NCI-H526 (cell line): ENCODE measurements at regions not wholly inside any gene's neighbourhood (a gene's known extent, or its start where the extent isn't known, plus 50 kb on each side); places are given as distances from the start of the nearest gene placed in this dataset.

Experiments
- DNase-seq, 2 experiments: peaks; one replicate each; lab custom pipeline; 2025; lab: John Stamatoyannopoulos, UW

DNA sequence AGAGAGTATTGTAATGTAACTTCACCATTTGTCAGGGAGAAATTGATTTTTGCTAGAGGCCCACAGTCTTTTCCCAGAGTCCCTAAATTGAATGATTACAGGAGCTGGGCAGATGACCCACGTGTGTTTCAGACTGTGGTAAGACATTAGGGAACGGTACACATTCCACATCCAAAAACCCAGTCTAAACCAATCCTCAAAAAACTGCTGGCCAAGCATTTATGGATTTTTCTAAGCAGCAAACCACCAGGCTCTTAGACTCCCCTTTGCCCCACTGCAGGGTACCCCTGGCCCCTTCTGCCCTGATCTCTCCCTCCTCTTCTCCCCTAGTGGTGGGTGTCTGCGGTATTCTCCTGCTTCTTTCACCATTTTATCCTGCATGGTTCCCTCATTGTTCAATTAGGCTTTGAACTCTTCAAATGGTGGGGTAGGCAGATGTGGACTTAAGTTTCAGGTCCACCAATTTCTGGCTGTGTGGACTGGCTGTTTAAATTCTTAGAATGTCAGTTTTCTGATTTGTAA is 135.5 kb upstream of the SORCS3 start:
- DNase-seq, result no peak

DNA sequence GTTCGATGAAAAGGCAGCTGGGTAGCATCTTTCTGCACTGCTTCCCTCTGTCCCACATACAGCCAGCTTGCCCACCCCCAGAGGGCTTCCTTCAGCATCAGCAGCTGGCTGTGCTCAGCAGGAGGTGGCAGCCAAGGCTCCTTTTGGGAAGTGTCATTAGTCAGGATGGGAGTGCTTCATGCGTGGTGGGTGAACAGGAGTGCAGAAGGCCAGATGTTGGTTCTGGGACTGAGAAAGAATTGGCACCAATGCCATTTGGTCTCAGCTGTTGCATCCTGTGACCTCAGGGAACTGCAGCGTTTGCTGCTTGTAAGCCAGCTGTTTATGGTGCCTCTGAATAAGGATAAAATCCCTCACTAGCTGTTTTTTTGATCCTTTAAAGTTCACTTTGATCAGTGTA is 131.1 kb upstream of the SORCS3 start:
- no peak for DNase-seq

DNA sequence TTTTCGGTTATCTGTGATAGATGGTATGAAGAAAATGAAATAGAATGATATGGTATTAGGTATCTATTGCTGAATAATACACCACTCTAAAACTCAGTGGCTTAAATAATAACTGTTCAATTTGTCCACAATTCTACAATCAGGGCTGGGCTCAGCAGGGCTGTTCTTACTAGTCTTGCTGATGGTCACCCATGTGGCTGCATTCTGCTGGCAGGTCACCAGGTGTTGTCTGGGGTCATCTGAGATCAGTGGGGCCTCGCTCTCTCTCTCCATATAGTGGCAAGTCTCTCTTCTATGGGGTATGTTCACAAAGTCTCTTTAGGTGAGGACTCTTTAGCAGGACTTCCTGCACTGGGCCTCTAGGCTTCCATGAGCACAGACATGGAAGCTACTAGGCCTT is 130.4 kb upstream of the SORCS3 start:
- no peak for DNase-seq

DNA sequence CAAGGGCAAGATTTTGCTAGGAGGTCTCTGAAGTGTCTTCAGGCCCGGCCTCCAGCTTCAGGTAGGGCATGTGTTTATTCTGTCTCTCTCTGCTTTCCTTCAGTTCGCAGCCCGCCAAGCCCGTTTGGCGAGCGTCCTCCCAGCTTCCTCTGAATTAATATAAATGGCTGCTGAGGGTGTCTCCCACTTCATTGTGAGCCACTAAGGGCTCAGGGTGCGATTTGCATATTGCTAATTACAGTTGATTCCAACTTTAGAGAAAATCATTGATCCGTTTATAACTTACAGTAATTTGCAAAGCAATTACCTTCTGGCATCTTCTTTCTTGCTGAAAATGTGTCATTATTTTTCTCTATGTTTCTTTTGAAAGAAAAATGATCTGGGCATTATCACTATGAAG is 128.3 kb upstream of the SORCS3 start:
- no peak for DNase-seq

DNA sequence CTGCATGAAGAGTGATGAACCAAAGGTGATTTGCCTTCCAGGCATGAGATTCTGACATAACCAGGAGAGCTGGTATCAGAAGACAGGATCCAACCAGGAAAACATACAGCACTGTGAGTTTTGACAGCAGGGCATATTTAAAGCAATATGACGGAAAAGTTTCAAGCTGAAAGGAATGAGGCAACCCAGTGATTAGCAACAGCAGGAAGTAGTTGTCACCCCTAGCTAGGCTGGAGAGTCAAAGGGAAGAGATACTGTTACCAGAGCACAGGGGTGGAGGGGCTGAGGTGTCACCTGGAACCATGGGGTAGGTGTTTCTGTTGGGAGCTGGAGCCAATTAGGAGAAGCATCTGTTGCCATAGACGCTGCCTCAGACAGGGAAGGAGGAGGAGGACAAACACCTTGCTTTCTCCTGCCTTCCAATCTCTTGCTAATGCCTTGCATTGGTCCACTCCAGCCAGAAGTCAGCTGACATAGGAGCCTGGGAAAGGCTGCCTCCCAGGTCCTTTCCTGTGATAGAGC is 125.4 kb upstream of the SORCS3 start:
- no peak for DNase-seq

DNA sequence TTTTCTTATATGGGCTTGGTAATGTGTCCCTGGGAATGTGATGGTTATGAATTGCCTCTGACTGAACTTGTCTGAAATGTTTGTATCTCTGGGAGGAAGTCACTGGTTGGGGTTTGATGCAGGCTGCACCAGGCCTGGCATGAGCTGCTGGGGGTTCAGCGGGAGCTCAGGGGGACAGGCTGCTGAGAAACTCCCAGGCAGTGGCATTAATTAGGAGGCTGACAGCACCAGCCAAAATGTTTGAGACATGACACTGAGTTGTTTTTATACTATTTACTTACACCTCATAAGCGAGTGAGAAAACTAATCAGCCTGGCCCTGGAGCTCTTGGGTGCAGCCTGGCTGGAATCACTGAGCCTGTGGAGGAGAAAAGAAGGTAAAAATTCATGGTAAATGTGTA is 124.1 kb upstream of the SORCS3 start:
- no peak for DNase-seq

DNA sequence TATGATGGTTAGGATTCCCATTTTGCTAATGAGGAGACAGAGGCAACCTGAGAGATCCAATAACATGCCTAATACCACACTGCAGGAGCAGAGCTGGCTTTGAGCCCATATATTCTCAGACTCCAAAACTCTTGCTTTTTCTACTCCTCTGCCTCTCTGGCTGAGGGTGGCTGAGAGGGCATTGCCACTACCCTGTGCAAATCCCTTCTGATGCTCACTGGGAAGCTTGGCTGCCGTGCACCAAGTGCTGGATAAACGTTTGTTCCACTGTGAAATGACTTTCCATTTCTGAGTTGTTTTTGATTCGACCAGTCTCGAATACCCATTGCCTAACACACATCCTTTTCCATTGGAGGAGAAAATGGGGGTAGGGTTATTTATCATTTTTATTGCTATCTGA is 123.1 kb upstream of the SORCS3 start:
- no peak for DNase-seq

DNA sequence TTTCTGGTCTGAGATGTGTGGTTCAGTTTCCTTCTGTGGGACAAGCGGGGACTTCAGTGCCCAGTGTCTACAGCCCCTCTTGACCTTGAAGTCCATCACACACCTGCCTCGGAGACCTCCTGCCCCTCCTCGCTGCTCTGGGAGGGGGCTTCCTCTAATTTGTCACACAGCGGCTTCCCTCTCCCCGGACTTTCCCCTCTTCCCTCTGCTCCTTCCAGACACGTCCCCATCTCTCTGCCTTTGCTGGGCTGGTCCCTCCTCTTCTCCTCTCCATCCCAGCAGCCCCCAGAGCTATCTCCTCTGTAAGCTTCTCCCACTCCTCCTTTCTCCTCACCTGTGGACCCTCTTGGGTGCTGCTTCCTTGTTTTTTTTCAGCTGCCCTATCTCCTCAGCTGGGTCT is 122.2 kb upstream of the SORCS3 start:
- no peak for DNase-seq

DNA sequence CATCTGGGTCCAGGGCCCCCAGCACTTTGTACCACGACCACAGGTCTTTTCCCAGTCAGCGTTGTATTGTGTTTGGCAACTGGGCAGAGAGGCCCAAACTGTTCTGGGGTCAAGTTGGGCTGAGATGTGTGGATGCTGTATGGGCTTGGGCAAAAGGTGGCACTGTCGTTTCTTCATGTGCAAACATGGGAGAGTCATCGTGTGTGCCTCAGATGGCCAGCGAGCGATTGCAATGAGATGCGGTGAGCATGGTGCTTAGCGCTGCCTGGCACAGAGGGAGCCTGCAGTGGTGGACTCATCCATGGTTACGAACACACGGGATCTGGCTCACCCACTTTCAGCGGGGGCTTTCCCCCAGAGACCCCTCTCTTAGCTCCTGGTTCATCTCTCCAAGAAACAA is 120.4 kb upstream of the SORCS3 start:
- DNase-seq, result no peak

DNA sequence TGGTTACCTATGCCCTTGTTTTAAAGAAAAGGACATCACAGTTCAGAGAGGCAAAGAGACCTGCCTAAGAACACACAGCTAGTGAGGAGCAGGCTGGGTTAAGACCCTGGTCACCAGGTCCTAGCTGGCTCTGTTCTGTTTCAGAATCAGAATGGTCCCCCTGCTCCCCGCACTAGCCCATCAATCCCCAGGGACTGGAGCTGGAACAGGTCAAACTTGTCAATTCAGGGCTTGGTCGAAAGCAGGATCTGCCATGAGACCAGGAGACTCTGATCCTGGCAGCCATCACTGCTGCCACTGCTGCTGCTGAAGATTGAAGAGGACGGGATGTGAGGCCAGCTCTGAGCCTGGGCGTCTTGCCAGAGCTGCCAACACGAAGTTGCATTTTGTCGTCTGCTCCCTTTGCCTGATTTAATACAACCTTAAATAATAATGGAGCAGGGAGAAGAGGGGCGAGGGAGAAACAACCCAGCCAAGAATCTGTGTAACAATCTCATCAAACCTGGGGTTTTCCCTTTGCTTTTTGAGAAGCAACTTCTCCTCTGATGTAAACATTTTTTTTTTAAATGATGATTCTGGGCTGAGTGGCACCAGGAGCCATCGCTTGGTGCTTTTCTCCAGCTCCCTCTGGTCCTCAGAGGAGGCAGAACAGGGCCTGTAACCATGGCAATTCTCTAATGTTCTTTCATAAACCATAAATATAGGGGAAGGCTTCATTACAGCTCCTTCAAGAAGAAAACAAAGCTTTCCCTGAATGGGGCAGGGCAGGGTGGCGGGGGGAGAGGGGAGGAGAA is 119.0 kb upstream of the SORCS3 start:
- no peak for DNase-seq

DNA sequence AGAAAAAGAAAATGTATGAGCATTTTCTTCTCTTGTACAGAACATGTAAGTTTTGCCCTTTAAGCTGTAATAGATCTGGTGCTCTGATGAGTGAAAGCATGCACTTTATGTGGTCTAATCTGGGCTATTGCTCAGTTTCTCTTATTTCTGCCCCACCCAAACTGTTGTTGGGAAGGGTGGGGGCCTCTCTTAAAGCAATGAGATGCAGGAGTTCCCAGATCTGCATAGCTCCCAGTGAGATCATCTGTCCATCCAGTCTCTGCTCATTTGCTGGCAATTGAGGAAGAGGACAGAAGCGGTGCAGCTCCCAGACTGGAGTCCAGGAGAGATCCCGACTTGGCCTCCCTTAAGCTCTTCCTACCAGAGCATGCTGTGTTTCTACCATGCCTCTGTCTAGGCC is 114.9 kb upstream of the SORCS3 start:
- DNase-seq, result no peak

DNA sequence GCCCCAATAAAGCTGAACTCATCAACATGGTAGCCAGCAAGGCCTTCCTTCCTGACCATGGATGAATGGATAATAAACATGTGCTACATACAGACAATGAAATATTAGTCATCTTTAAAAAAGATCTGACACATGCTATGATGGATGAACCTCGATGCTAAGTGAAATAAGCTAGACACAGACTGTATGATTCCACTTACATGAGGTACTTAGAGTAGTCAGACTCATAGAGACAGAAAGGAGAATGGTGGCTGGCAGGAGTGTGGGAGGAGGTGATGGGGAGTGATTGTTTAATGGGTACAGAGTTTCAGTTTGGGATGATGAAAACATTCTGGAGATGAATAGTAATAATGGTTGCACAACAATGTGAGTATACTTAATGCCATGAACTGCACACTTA is 114.1 kb upstream of the SORCS3 start:
- no peak for DNase-seq

DNA sequence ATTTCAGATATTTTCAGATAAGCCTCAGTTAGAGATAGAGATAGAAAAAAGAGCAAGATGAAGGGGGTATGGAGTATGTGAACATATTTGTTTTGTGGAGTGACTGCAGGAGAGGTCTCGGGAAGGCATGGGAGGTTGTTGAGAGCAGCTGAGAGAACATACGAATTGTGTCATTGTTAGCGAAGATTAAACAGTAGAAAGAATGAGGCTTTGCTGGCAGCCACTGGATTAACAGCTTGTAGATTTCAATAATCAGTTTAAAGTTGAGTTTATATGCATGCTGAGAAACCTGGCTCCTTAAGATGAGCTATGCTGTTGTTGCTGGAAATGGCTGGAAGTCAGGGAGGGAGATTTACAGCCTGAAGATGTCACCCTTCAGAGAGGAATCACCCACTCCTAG is 100.9 kb upstream of the SORCS3 start:
- no peak for DNase-seq

DNA sequence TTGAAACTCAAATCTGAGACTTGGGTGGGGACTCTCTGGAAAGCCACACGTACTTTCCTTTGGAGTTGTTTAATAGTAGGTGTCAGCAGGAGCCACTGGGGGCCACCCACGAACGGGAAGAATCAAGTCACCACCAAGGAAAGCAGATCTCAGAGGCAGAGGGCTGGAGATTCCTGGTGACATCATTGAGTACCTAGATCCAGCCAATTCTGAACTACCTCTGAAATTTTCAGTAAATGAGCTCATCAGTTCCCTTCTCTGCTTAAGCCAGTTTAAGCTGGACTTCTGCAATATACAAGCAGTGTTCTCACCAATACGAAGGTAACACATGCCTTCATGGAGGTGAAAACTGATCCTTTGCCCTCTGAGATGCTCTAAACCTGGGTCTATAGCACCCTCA is 99.3 kb upstream of the SORCS3 start:
- DNase-seq, result no peak

DNA sequence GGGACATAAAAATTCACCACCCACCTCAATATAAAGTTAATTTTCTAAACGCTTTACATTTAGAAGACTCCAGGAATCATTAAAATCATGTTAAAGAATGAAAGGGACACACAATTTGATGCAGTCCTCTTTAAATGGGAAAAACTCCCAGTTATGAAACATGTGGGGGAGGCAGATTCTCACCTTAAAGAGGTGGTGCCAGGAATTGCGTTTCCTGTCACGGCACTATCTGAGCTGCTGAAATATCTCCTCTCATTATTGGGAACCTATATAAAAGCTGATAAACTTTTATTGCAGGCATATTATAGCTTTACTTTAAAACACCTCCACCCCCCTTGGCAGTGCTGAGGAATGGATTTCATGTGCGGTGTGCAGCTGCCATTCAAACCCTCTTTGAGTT is 94.8 kb upstream of the SORCS3 start:
- DNase-seq, result no peak

DNA sequence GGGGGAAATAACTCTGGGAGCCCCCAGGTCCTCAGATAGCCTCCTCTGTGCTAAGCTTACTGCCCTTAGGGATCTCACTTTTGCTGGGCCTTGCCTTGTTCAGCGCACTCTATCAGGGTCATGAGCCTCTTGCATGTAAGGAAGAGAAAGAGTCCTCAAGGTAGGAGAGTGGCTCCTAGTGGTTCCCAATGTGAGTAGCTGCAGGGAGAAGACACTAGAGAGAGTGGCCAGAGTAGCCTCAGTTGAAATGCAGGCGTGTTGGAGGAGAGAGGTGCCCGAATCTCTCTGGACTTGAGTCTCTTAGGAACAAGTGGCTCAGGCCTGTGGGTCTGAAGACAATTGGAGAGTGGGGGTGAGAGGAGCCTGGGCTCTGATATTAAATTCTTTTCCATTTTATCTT is 94.3 kb upstream of the SORCS3 start:
- DNase-seq, result peak in 1 of 2 experiments; percentile 20

DNA sequence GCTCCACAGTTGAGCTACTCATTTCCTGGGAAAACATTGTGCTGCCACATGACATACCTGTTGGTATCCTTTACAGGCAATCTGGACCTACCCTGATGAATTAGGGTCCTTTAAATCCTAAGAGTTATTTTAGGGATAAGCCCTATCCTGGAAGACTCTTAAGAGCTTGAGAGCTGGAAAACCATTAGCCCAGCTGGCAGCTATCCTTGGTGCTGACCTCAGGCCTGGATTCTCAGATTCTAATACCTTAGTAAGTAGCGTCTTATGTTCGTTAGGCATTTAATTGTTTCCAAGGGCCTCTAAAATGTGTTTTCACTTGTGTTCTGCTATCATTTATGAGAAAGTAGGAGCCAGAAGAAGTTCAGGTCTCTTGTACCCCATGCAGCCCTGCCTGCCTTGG is 93.0 kb upstream of the SORCS3 start:
- DNase-seq, result no peak

DNA sequence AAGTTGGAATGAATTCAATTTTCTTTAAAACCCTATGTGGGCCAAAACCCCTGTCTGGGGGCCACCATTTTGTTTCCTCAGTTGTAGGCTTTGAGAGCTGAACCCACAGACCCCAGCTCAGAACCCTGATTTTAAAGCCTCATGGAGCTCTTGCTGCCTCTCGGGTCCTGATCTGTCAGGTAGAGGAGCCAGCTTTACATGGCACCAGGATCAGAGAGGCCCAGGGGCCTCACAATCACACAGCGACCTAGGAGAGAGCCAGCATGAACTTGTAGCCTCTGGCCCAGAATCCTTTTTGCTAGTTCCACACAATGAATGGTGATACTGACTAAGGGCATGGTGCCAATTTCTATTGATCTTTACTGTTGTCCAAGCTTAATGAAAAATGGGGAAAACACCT is 84.3 kb upstream of the SORCS3 start:
- DNase-seq, result no peak

DNA sequence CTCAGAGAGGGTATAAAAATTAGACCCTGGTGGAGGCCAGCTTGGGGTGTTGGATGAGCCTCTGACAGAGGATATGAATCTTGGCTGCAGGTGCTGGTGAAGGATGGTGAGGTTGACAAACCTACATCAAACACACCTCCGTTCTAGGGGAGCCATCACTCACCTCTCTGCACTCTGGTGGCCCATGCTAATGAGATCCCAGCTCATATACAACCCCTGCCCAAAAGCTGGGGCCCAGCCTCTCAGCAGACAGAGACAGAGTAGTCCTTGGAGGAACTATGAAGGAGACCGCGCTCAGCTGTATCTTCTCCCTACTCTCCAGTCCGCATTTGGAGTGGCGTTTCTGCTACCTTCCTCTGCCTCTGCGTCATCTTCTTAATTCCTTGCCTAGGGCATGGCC is 83.1 kb upstream of the SORCS3 start:
- DNase-seq, result no peak

DNA sequence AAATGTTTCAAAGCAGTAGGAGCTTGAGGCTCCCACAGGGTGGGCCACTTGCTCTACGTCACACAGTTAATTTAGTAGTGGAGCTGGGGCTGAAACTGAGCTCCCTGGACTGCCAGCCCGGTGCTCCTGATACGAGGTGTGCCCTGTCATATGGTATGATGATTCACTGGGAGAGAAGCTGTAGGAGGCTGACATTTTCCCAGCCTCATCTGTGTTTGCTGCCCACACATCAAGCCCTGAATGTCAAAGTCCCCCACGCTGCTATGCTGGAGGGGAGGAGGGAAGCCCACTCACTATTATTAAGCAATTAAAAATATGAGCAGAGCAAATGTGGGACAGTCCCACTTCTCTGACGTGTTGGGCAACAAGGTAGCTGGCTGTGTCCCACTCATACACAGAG is 81.2 kb upstream of the SORCS3 start:
- no peak for DNase-seq

DNA sequence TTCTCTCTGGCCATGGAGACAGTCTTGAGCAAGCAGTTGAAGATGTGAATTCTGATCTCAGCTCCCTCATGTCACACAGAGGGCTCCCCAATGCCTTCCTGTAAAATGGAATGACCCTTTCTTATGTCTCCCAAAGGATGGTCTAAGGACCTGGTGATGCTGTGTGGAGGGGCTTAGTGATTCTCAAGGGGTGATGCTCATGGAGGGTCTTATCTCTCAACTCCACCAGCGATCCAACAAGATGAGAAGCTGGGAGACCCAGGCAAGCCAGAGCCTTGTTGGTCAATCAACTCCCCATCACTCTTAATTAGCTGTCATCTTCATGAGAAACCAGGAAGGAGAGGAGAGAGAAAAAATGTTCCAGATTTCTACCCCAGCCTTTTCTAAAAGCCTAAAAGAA is 78.0 kb upstream of the SORCS3 start:
- no peak for DNase-seq

DNA sequence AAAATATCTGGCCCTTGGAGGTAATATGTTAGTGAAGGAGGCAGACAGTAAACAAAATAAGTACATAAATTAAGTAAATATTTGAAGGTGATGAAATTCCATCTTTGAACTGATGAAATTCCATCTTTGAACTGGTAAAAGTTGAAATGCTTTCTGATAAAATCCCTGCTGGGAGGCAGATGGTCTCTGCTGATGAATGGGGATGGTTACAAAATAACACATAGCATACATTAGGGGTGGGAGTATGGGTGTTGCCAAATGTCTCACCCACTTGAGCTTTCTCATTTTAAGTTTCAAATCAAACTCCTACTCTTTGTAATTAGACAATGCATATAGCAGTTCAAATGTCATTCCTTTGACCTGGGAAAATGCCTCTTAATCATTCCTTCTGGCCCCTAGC is 77.5 kb upstream of the SORCS3 start:
- DNase-seq, result no peak

DNA sequence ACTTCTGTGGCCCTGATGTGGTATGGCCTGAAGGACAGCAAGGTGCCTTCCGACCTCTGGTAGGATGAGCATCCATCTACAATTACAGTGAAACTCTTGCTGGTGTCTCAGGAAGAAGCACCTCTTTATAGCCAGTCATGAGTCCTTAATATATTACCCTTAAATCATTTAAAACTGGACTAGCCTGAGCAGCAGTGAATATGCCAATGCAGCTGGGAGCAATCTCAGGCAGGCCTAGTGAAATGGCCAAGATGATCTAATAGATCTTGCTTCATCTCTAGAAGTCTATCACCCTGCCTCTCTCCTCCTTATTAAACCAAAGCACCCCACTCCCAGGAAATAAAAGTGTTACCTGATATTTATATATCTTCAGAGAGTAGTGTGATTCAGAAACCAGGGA is 66.7 kb upstream of the SORCS3 start:
- DNase-seq, result no peak

DNA sequence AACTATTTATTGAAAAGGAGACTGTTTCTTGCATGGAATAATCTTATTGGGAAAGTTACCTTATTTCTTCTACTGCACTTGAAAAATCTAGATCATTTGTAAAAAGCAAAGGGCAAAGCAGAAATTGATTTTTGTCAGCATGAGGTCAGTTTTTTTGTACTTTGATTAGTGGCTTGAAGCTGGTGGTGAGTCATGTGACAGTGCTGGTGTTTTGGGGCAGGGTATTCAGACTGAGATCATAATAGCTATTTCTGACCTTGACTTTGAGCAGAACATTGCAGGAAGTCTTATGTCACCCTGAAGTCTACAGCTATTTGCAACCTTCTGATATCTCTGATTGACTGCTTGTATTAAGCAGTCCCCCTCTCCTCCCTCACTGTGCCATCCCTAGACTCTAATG is 66.3 kb upstream of the SORCS3 start:
- no peak for DNase-seq
